ENCODE measurements at regions not wholly inside any gene's neighbourhood (a gene's known extent, or its start where the extent isn't known, plus 50 kb on each side); places are given as distances from the start of the nearest gene placed in this dataset.

DNA sequence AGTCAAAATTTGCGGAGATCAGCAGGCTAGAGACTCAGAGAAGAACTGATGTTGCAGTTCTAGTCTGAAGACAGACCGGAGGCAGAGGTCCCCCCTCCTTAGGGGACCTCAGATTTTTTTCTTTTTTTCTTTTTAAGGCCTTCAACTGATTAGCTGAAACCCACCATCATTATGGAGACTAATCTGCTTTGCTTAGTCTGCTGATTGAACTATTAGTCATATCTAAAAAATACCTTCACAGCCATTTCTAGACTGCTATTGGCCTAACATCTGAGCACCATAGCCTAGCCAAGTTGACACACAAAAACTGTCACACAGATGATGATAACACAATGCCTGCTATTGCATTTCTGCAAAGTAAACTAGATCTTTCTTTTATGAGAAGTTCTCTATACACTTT lies 141.1 kb upstream of the TNFAIP3 start:
- no peak for DNase-seq (ENCODE audit: low read depth)
- no peak overlapping the region for H3K4me3 ChIP-seq (ENCODE audit: low read length)
- TF ChIP-seq, protein P1, sequence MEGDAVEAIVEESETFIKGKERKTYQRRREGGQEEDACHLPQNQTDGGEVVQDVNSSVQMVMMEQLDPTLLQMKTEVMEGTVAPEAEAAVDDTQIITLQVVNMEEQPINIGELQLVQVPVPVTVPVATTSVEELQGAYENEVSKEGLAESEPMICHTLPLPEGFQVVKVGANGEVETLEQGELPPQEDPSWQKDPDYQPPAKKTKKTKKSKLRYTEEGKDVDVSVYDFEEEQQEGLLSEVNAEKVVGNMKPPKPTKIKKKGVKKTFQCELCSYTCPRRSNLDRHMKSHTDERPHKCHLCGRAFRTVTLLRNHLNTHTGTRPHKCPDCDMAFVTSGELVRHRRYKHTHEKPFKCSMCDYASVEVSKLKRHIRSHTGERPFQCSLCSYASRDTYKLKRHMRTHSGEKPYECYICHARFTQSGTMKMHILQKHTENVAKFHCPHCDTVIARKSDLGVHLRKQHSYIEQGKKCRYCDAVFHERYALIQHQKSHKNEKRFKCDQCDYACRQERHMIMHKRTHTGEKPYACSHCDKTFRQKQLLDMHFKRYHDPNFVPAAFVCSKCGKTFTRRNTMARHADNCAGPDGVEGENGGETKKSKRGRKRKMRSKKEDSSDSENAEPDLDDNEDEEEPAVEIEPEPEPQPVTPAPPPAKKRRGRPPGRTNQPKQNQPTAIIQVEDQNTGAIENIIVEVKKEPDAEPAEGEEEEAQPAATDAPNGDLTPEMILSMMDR (IDR thresholded peaks at IDR 0.05; ENCODE audit: insufficient read depth, low read depth, low read length, missing control alignments), result no peak

DNA sequence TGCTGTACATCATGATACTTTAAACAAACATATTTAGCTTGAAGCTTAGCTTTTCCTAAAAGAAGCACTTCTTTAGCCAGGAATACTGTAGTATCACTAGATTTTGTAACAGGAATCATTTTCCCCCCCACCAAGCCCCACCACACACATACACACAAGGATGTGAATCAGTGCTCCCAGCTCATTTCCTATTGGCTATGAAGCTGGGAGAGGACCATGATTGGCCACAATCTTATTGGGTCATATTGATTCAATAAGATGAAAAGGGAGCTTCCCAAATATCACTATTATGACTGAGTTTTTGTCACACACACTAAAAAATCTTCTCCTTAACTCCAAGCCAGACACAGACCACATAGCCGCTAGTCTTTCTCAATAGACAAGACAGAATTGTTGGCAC lies 140.5 kb upstream of the TNFAIP3 start:
- TF ChIP-seq, protein P1 (IDR thresholded peaks at IDR 0.05; ENCODE audit: insufficient read depth, low read depth, low read length, missing control alignments), result no peak
- no peak overlapping the region for H3K4me3 ChIP-seq (ENCODE audit: low read length)
- no peak for DNase-seq (ENCODE audit: low read depth)

DNA sequence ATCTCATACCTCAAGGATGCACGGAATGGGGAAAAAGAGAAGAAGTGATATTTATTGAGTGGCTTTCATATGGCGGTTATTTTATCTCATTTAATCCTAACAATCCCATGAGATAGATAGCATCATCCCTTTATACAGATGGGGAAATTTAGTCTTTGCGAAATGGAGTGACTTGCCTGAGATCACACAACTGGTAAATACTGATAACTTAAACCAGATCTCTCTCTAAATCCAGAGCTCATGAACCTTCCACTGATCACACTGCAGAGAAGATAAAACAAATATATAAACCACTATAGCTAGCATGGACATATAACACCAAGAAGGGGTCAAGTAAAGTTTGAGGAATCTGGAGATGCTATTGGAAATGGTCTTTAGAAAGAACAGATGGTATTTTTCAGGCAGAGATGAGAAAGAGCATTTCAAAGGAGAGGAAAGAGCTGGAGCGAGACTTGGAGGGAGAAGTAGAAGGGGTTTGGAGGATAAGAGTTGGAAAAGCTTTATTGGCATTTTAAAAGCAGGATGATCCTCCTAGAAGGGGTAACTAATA lies 139.8 kb upstream of the TNFAIP3 start:
- no peak overlapping the region for H3K4me3 ChIP-seq (ENCODE audit: low read length)
- DNase-seq (ENCODE audit: low read depth), result no peak
- TF ChIP-seq, protein P1 (IDR thresholded peaks at IDR 0.05; ENCODE audit: insufficient read depth, low read depth, low read length, missing control alignments), result no peak

DNA sequence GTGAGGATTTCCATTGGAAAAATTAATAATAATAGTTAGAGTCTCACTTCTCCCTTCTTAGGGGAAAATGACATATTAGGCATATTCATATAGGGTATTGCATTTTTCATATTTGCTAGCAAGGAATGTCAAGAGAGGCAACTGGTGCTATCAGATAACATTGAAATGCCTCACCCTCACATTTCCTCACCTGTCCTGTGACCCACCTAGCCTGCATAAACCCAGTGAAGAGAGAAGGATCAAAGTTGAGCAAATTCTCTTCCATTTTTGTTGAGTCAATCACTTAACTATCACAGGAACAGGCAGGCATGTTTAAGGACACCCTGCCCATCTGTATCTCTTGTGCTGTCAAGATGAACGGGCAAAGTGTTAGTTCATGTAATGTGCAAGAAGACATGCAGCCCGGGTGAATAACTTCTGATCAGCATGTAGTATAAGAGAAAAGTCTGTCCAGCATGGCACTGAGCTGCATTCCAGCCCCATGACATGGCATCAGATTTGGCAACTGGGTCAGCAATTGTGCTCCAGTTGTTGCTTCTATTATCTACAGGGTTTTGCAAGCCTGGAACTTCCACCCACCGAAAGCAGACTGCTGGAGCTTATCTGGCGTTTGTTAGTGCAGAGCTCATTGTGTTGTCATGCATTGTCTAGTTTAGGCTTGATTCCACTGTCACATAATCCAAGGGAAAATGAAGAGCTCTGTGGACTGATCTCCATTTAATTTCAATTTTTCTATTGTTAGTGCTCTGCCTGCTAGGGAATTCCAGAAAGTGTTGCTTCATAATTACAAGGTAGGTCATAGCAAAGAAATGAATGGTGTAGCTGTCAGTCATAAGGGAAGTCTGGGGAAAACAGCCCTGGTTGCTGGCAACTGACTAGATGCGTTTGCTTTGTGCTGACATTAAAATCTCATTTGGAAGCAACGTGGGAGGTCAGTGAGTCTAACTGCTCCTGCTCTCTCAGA lies 138.4 kb upstream of the TNFAIP3 start:
- DNase-seq (ENCODE audit: low read depth), result peak; percentile 98
- TF ChIP-seq, protein P1 (IDR thresholded peaks at IDR 0.05; ENCODE audit: insufficient read depth, low read depth, low read length, missing control alignments), result no peak
- no peak overlapping the region for H3K4me3 ChIP-seq (ENCODE audit: low read length)

DNA sequence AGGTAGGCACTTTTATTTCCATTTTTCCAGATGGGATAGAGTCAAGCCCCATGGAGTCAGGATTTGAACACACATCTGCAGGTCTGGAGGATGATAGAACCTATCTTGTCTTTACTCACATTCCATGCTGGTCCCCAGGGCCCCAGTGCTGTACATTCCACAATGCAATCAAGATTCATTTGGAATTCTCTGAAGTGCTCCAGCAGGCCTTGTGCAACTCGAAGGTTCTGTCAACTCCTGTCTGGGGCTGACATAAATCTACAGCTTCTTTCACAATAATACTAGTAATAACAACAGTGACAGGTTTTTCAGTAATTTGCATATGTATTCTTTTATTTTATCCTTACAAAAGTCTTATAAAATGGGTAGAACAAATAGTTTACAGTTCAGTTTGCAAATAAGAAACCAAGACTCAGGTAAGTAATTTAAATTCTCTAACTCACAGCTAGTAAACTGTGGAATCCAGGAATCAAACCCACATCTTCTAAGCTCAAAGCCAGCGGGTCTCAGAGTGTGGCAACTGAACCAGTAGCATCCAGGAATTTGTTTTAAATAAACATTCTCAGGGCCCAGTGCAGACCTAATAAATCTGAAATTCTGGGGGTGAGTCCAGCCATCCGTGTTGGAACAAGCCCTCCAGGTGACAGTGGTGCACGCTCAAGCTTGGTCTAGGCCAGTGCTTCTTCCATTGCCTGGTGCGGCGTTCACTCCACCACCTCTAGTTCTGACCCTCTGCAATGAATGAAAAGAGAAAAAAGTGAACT lies 137.0 kb upstream of the TNFAIP3 start:
- TF ChIP-seq, protein P1 (IDR thresholded peaks at IDR 0.05; ENCODE audit: insufficient read depth, low read depth, low read length, missing control alignments), result no peak
- peak; percentile 70 for DNase-seq (ENCODE audit: low read depth)
- H3K4me3 ChIP-seq (ENCODE audit: low read length), result no peak overlapping the region

DNA sequence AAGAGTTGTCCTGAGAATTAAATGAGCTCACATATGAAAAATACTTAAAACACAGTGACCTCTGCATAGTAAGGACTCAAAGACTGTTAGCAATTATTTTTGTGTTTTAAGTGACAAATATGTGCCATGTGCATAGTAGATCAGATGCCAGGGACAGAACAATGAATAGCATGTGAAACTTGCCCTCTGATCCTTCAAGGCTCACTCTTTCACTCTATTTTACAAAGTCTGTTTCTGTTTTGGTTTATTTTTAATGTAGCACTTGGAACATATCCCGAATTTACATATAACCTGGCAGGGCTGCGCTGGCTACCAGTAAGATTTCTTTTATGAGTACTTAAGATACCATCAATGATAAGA lies 135.5 kb upstream of the TNFAIP3 start:
- DNase-seq (ENCODE audit: low read depth), result no peak
- H3K4me3 ChIP-seq (ENCODE audit: low read length), result no peak overlapping the region
- TF ChIP-seq, protein P1 (IDR thresholded peaks at IDR 0.05; ENCODE audit: insufficient read depth, low read depth, low read length, missing control alignments), result no peak

All from epithelial cell of esophagus (primary cell).